ENCODE measurements at regions not wholly inside any gene's neighbourhood (a gene's known extent, or its start where the extent isn't known, plus 50 kb on each side); places are given as distances from the start of the nearest gene placed in this dataset.

GRCh38 chr2:123493687-123494086 is 531.4 kb upstream of the CNTNAP5 start:
- no peak for TF ChIP-seq CTCF (IDR thresholded peaks at IDR 0.05)

GRCh38 chr2:123495241-123495640 is 529.8 kb upstream of the CNTNAP5 start:
- TF ChIP-seq CTCF (IDR thresholded peaks at IDR 0.05), result no peak

GRCh38 chr2:123500346-123500745 is 524.7 kb upstream of the CNTNAP5 start:
- TF ChIP-seq CTCF (IDR thresholded peaks at IDR 0.05), result no peak

GRCh38 chr2:123500988-123501387 is 524.1 kb upstream of the CNTNAP5 start:
- no peak for TF ChIP-seq CTCF (IDR thresholded peaks at IDR 0.05)

- TF ChIP-seq CTCF (IDR thresholded peaks at IDR 0.05), result no peak
These were observed 522.2 kb upstream of the CNTNAP5 start for GRCh38 chr2:123502931-123503330.

GRCh38 chr2:123512547-123512946 is 512.5 kb upstream of the CNTNAP5 start:
- TF ChIP-seq CTCF (IDR thresholded peaks at IDR 0.05), result no peak

GRCh38 chr2:123513351-123513750 is 511.7 kb upstream of the CNTNAP5 start:
- TF ChIP-seq CTCF (IDR thresholded peaks at IDR 0.05), result no peak

GRCh38 chr2:123514613-123515207 is 510.4 kb upstream of the CNTNAP5 start:
- peak; percentile 58 for TF ChIP-seq CTCF (IDR thresholded peaks at IDR 0.05)
